Hepatocyte (in vitro differentiated cells): ENCODE measurements at regions not wholly inside any gene's neighbourhood (a gene's known extent, or its start where the extent isn't known, plus 50 kb on each side); places are given as distances from the start of the nearest gene placed in this dataset.

ENCODE experiments used
- DNase-seq: peaks from one replicate; pipeline ENCODE4 v3.0.0-alpha.2; 2016; ENCODE audit warnings: low spot score
- H2AFZ ChIP-seq: fragments of 200-600 bp; sonication (generic); 2 replicates; pipeline ENCODE4 v1.6.0; 2016; ENCODE audit warnings: antibody characterized with exemption, mild to moderate bottlenecking
- H3K27ac ChIP-seq: fragments of 200-600 bp; sonication (generic); 2 replicates; pipeline ENCODE4 v1.5.1; 2016; ENCODE audit warnings: mild to moderate bottlenecking
- H3K27me3 ChIP-seq: fragments of 200-600 bp; sonication (generic); 2 replicates; pipeline ENCODE4 v1.6.1; 2016
- H3K36me3 ChIP-seq: fragments of 200-600 bp; sonication (generic); replicated peaks from 2 replicates; pipeline ENCODE4 v1.5.1; 2016; ENCODE audit warnings: low read depth; ENCODE audit not compliant: insufficient read depth
- H3K4me1 ChIP-seq: fragments of 200-600 bp; sonication (generic); 2 replicates; pipeline ENCODE4 v1.5.1; 2016; ENCODE audit warnings: mild to moderate bottlenecking, moderate library complexity; ENCODE audit not compliant: insufficient read depth
- H3K4me2 ChIP-seq: fragments of 200-600 bp; sonication (generic); 2 replicates; pipeline ENCODE4 v1.6.0; 2016
- H3K4me3 ChIP-seq: fragments of 200-600 bp; sonication (generic); 2 replicates; pipeline ENCODE4 v1.5.1; 2016; ENCODE audit warnings: mild to moderate bottlenecking
- H3K79me2 ChIP-seq: fragments of 200-600 bp; sonication (generic); 2 replicates; pipeline ENCODE4 v1.6.0; 2017; ENCODE audit warnings: mild to moderate bottlenecking
- H3K9me2 ChIP-seq: fragments of 200-600 bp; sonication (generic); replicated peaks from 2 replicates; pipeline ENCODE4 v1.6.0; 2017; ENCODE audit warnings: mild to moderate bottlenecking; ENCODE audit not compliant: insufficient read depth
- H3K9me3 ChIP-seq: fragments of 200-600 bp; sonication (generic); 2 replicates; pipeline ENCODE4 v1.5.1; 2016; ENCODE audit warnings: low read depth, mild to moderate bottlenecking
- H4K20me1 ChIP-seq: fragments of 200-600 bp; sonication (generic); 2 replicates; pipeline ENCODE4 v1.6.0; 2016; ENCODE audit warnings: mild to moderate bottlenecking; ENCODE audit not compliant: insufficient read depth, poor library complexity, severe bottlenecking
- EZH2 ChIP-seq: fragments of 200-600 bp; sonication (generic); IDR thresholded peaks from 2 replicates; pipeline ENCODE4 v1.6.1; 2016; ENCODE audit warnings: antibody characterized with exemption, mild to moderate bottlenecking, borderline replicate concordance
- EZH2phosphoT487 ChIP-seq: fragments of 200-600 bp; sonication (generic); IDR thresholded peaks from one replicate; pipeline ENCODE4 v1.6.1; 2018; ENCODE audit warnings: antibody characterized with exemption, mild to moderate bottlenecking, low read depth, moderate library complexity; ENCODE audit not compliant: unreplicated experiment, severe bottlenecking
- WGBS: methylation state at CpG from one replicate; pipeline ENCODE4 v1.1.6; 2016; ENCODE audit warnings: low lambda C conversion rate; ENCODE audit errors: missing lambda C conversion rate; 5-methylcytosine and 5-hydroxymethylcytosine counted together
- TF ChIP-seq, protein P1 (sequence below): fragments of 200-600 bp; sonication (generic); IDR thresholded peaks from 2 replicates; pipeline ENCODE4 v1.5.1; 2016; ENCODE audit warnings: antibody characterized with exemption, mild to moderate bottlenecking; ENCODE audit not compliant: poor library complexity

DNA sequence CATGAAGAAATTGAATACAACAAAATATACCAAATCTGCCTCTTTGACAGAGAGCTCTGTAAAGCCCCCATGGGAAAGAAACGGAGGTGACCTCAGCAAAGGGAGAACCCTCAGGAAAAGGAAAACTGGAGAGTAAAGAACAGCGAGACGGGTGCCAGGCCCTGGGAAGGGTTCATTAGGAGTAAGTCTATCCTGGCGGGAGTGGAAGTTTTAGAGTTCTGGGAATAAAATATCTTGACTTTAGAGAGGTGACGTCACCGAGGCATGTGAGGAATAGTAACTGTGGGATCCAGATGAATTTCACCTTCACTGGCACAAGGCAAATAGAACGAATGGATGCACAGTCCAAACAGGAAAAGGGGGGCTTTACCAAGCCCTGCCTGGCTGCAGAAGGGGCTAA lies 362.8 kb upstream of the IGFBP3 start:
- DNase-seq: no peak
- no peak overlapping the region for H2AFZ ChIP-seq
- no peak overlapping the region for H3K27ac ChIP-seq
- no peaks in the 10 kb centered on the region for H3K9me3 ChIP-seq
- H3K4me1 ChIP-seq: no peaks in the 10 kb centered on the region
- no peaks in the 10 kb centered on the region for H4K20me1 ChIP-seq
- no peak for TF ChIP-seq EZH2
- no peak for TF ChIP-seq EZH2phosphoT487
- TF ChIP-seq, protein P1, sequence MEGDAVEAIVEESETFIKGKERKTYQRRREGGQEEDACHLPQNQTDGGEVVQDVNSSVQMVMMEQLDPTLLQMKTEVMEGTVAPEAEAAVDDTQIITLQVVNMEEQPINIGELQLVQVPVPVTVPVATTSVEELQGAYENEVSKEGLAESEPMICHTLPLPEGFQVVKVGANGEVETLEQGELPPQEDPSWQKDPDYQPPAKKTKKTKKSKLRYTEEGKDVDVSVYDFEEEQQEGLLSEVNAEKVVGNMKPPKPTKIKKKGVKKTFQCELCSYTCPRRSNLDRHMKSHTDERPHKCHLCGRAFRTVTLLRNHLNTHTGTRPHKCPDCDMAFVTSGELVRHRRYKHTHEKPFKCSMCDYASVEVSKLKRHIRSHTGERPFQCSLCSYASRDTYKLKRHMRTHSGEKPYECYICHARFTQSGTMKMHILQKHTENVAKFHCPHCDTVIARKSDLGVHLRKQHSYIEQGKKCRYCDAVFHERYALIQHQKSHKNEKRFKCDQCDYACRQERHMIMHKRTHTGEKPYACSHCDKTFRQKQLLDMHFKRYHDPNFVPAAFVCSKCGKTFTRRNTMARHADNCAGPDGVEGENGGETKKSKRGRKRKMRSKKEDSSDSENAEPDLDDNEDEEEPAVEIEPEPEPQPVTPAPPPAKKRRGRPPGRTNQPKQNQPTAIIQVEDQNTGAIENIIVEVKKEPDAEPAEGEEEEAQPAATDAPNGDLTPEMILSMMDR: no peak
- H3K4me3 ChIP-seq: no peak overlapping the region
- 81% methylated on average over 7 of the region's 7 CpGs for WGBS
- no peaks in the 10 kb centered on the region for H3K79me2 ChIP-seq
- no peaks in the 10 kb centered on the region for H3K36me3 ChIP-seq
- H3K27me3 ChIP-seq: no peaks in the 10 kb centered on the region
- H3K9me2 ChIP-seq: no peaks in the 10 kb centered on the region
- H3K4me2 ChIP-seq: no peak overlapping the region

DNA sequence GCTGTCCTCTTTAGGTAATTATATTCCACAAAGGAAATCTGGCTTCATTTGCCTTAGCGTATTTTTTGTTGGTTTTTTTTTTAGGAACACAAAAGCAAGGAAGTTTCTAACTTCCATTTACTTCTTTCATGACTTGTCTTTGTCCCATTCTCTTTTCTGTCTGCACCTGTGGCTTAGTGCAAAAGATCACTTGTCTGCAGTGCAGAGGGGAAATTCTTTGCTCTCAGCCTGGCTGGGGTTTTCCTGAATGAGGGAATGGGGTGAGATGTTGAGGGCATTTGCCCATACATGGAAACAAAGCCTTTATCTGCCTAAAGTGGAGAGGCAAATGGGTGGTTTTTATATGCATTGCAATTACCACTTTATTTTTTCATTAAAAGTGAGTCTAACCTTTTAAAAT lies 361.1 kb upstream of the IGFBP3 start:
- Histone ChIP-seq H2AFZ (no peak overlapping the region), H3K36me3 (no peaks in the 10 kb centered on the region), H3K79me2 (no peaks in the 10 kb centered on the region), H3K27ac (no peak overlapping the region), H3K9me3 (no peaks in the 10 kb centered on the region), H4K20me1 (no peaks in the 10 kb centered on the region), H3K9me2 (no peaks in the 10 kb centered on the region), H3K4me1 (no peaks in the 10 kb centered on the region), H3K4me3 (no peak overlapping the region), H3K4me2 (no peak overlapping the region), H3K27me3 (no peaks in the 10 kb centered on the region)
- no peak for DNase-seq
- WGBS: 67% methylated on average over 1 of the region's 1 CpG
- no peak for TF ChIP-seq EZH2
- no peak for TF ChIP-seq EZH2phosphoT487
- TF ChIP-seq, protein P1: no peak

DNA sequence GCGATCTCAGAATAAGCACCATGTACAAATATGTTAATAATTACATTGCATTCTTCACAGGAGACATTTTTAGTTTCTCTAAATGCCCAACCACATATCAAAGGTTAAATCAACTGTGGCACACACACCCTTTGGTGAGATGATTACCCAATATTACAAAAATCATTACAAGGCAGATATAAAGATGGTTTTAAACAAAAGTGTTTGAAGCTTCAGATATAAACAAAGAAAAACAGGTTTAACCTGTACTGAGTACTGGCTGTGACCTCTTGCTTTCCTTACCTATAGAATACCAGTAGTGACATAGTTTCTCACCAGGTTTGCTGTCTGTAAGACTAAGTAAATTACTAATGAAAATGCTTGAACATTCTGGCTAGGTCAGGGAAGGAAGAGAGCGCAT lies 360.0 kb upstream of the IGFBP3 start:
- WGBS: 54% methylated on average over 2 of the region's 2 CpGs
- DNase-seq: no peak
- H3K27me3 ChIP-seq: no peaks in the 10 kb centered on the region
- no peaks in the 10 kb centered on the region for H3K79me2 ChIP-seq
- no peak overlapping the region for H3K4me3 ChIP-seq
- no peaks in the 10 kb centered on the region for H3K4me1 ChIP-seq
- H3K27ac ChIP-seq: peak overlapping the region; percentile 39
- no peaks in the 10 kb centered on the region for H3K9me3 ChIP-seq
- no peak overlapping the region for H2AFZ ChIP-seq
- TF ChIP-seq EZH2: no peak
- TF ChIP-seq EZH2phosphoT487: no peak
- TF ChIP-seq, protein P1: no peak
- no peak overlapping the region for H3K4me2 ChIP-seq
- no peaks in the 10 kb centered on the region for H3K36me3 ChIP-seq
- no peaks in the 10 kb centered on the region for H4K20me1 ChIP-seq
- no peaks in the 10 kb centered on the region for H3K9me2 ChIP-seq

DNA sequence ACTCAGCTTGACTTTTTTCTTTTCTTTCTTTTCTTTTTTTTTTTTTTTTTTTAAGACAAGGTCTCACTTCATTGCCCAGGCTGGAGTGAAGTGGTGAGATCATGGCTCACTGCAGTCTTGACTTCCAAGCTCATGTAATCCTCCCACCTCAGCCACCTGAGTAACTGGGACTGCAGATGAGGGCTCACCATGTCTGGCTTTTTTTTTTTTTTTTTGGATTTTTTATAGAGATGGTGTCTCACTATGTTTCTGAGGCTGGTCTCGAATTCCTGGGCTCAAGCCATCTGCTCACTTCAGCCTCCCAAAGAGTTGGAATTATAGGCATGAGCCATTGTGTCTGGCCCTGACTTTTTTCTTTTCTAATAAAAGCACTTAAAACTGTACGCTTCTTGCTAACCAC lies 358.2 kb upstream of the IGFBP3 start:
- Histone ChIP-seq H2AFZ (no peak overlapping the region), H3K79me2 (no peaks in the 10 kb centered on the region), H3K9me3 (no peaks in the 10 kb centered on the region), H4K20me1 (no peaks in the 10 kb centered on the region), H3K4me1 (no peaks in the 10 kb centered on the region), H3K4me3 (no peak overlapping the region), H3K9me2 (no peaks in the 10 kb centered on the region), H3K4me2 (no peak overlapping the region), H3K27me3 (no peaks in the 10 kb centered on the region), H3K27ac (no peak overlapping the region), H3K36me3 (no peaks in the 10 kb centered on the region)
- TF ChIP-seq EZH2phosphoT487 (no peak), EZH2 (no peak)
- TF ChIP-seq, protein P1: no peak
- 50% methylated on average over 2 of the region's 2 CpGs for WGBS
- no peak for DNase-seq
